OCI-LY7 (cell line): ENCODE measurements at regions not wholly inside any gene's neighbourhood (a gene's known extent, or its start where the extent isn't known, plus 50 kb on each side); places are given as distances from the start of the nearest gene placed in this dataset.
"Not testable (repeated sequence)": the region's sequence is repeated elsewhere in the genome, so short reads cannot be mapped to it uniquely, and the experiment has no call there.

Experiments used
- BruUV-seq: library from RNA; stranded (reverse); fragments of 400-500 nt; replicated peaks from 2 replicates; lab custom pipeline; 2021; lab: Mats Ljungman, UMichigan
- CTCF ChIA-PET: fragments of 300-600 bp; sonication (Branson Sonifier 250); formaldehyde crosslinking; loops from one replicate; lab custom pipeline; 2022; ENCODE audit warnings: antibody characterized with exemption; ENCODE audit not compliant: unreplicated experiment; lab: Charles Lee
- POLR2A ChIA-PET: fragments of 300-600 bp; sonication (Branson Sonifier 250); formaldehyde crosslinking; loops from one replicate; lab custom pipeline; 2022; ENCODE audit warnings: antibody characterized with exemption; lab: Charles Lee
- DNase-seq: peaks from one replicate; pipeline ENCODE4 v3.0.0-alpha.2; 2015; ENCODE audit warnings: low spot score
- H2AFZ ChIP-seq: fragments of 200-600 bp; sonication (generic), shearing (Covaris generic); 2 replicates; pipeline ENCODE4 v1.6.1; 2014; ENCODE audit warnings: mild to moderate bottlenecking, antibody characterized with exemption, low read length, moderate library complexity
- H3K27ac ChIP-seq: fragments of 200-600 bp; sonication (generic); 2 replicates; pipeline ENCODE4 v1.5.1; 2014; ENCODE audit warnings: mixed run types, low read depth, mild to moderate bottlenecking, moderate library complexity, low read length, inconsistent platforms; ENCODE audit not compliant: poor library complexity, severe bottlenecking
- H3K36me3 ChIP-seq: fragments of 200-600 bp; sonication (generic); 2 replicates; pipeline ENCODE4 v1.6.1; 2014; ENCODE audit warnings: mild to moderate bottlenecking, antibody characterized with exemption, low read length, moderate library complexity, mixed read lengths; ENCODE audit not compliant: insufficient read depth
- H3K4me1 ChIP-seq: fragments of 200-600 bp; sonication (generic); 2 replicates; pipeline ENCODE4 v1.5.1; 2014; ENCODE audit warnings: mild to moderate bottlenecking, low read length; ENCODE audit not compliant: insufficient read depth, poor library complexity, severe bottlenecking
- H3K4me2 ChIP-seq: fragments of 200-600 bp; sonication (generic); 2 replicates; pipeline ENCODE4 v1.6.1; 2014; ENCODE audit warnings: mild to moderate bottlenecking, low read length
- H3K4me3 ChIP-seq: fragments of 200-600 bp; sonication (generic); 2 replicates; pipeline ENCODE4 v1.5.1; 2014; ENCODE audit warnings: mild to moderate bottlenecking, low read depth, low read length; ENCODE audit not compliant: poor library complexity, severe bottlenecking
- H3K79me2 ChIP-seq: fragments of 200-600 bp; sonication (generic); 2 replicates; pipeline ENCODE4 v1.6.1; 2016; ENCODE audit warnings: low read depth, mild to moderate bottlenecking, low read length, moderate library complexity, mixed read lengths; ENCODE audit not compliant: insufficient read depth
- H3K9me2 ChIP-seq: fragments of 200-600 bp; sonication (generic); 2 replicates; pipeline ENCODE4 v1.6.1; 2016; ENCODE audit warnings: mild to moderate bottlenecking, low read length, mixed read lengths; ENCODE audit not compliant: insufficient read depth
- H3K9me3 ChIP-seq: fragments of 200-600 bp; sonication (generic); 2 replicates; pipeline ENCODE4 v1.6.1; 2014; ENCODE audit warnings: mild to moderate bottlenecking, mixed run types, low read length, mixed read lengths
- H4K20me1 ChIP-seq: fragments of 200-600 bp; sonication (generic); 2 replicates; pipeline ENCODE4 v1.6.1; 2014; ENCODE audit warnings: mild to moderate bottlenecking, antibody characterized with exemption, low read length, moderate library complexity, mixed read lengths; ENCODE audit not compliant: insufficient read depth
- EZH2phosphoT487 ChIP-seq: fragments of 200-600 bp; sonication (generic); IDR thresholded peaks from 2 replicates; pipeline ENCODE4 v1.6.1; 2018; ENCODE audit warnings: low read depth, borderline replicate concordance, mild to moderate bottlenecking, mixed run types, antibody characterized with exemption, low read length, moderate library complexity, mixed read lengths
- intact Hi-C: fragments of 100-400 bp; cut with micrococcal nuclease; formaldehyde crosslinking; loops from one replicate; pipeline ENCODE4 v1.10.0; 2022; ENCODE audit not compliant: unreplicated experiment
- TF ChIP-seq, protein P1 (sequence below): fragments of 200-600 bp; sonication (generic); conservative IDR thresholded peaks from 2 replicates; pipeline ENCODE4 v1.5.1; 2014; ENCODE audit warnings: mild to moderate bottlenecking, antibody characterized with exemption, low read length, moderate library complexity, mixed read lengths

DNA sequence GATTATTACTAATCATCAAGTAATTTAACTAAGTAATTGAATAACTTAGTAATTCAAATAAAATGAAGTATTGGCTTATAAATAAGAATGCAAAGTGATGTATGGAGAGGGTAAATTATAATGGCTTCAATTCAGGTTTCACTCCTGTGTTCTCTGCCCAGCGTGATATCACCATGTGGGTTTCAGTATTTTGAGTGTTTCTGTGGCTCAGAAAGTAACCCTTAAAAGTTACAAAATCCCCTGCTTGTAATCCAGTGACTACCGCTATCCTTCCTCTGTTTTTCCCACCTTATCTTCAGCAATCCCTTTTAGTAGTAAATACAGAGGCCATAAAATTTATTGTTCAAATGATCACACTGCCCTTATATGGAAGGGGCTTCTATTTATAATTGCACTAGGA is 316.4 kb upstream of the CFAP20DC start:
- intact Hi-C loops = no loop called here

DNA sequence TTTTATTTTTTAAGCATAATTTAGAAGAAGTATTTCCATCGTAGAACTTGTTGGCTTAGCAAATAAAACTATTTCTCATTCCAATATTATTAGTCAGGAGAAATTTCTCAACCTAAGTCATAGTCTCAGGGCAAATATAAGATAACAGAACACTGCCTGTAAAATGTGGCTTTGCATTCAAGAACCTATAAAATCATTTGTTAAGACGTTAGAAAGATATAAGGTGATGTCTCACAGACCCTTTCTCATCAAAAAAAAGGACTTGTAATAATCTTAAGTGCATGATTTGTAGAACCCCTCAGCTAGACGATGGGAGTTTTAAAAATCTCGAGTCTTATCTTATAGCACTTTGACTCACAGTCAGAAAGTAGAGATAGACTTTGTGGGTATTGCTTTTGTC is 314.7 kb upstream of the CFAP20DC start:
- ChIA-PET POLR2A (interaction anchor here (0.6 kb wide), 1 partner anchor 91 kb away, joined by 6 read pairs; no protein-coding TSS in a partner anchor), CTCF (no interaction called here)
- Histone ChIP-seq H3K9me2 (no peaks in the 10 kb centered on the region), H3K4me3 (no peak overlapping the region), H3K4me1 (no peaks in the 10 kb centered on the region), H3K36me3 (no peaks in the 10 kb centered on the region), H4K20me1 (no peaks in the 10 kb centered on the region), H2AFZ (no peak overlapping the region), H3K9me3 (no peaks in the 10 kb centered on the region), H3K79me2 (no peaks in the 10 kb centered on the region), H3K4me2 (no peak overlapping the region), H3K27ac (no peak overlapping the region)
- intact Hi-C loops = no loop called here
- TF ChIP-seq, protein P1, sequence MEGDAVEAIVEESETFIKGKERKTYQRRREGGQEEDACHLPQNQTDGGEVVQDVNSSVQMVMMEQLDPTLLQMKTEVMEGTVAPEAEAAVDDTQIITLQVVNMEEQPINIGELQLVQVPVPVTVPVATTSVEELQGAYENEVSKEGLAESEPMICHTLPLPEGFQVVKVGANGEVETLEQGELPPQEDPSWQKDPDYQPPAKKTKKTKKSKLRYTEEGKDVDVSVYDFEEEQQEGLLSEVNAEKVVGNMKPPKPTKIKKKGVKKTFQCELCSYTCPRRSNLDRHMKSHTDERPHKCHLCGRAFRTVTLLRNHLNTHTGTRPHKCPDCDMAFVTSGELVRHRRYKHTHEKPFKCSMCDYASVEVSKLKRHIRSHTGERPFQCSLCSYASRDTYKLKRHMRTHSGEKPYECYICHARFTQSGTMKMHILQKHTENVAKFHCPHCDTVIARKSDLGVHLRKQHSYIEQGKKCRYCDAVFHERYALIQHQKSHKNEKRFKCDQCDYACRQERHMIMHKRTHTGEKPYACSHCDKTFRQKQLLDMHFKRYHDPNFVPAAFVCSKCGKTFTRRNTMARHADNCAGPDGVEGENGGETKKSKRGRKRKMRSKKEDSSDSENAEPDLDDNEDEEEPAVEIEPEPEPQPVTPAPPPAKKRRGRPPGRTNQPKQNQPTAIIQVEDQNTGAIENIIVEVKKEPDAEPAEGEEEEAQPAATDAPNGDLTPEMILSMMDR = no peak
- TF ChIP-seq EZH2phosphoT487 = no peak
- no TSS peak for BruUV-seq
- DNase-seq = no peak

More for the DNA sequence above, 316.4 kb upstream of the CFAP20DC start:
- Histone ChIP-seq H3K79me2 (no peaks in the 10 kb centered on the region), H3K9me3 (no peaks in the 10 kb centered on the region), H3K4me1 (no peaks in the 10 kb centered on the region), H3K4me3 (no peak overlapping the region), H4K20me1 (no peaks in the 10 kb centered on the region), H3K27ac (no peak overlapping the region), H3K9me2 (no peaks in the 10 kb centered on the region), H3K36me3 (no peaks in the 10 kb centered on the region), H2AFZ (no peak overlapping the region), H3K4me2 (no peak overlapping the region)
- ChIA-PET POLR2A (interaction anchor here (0.7 kb wide), 1 partner anchor 34 kb away, joined by 3 read pairs; no protein-coding TSS in a partner anchor), CTCF (no interaction called here)
- no TSS peak for BruUV-seq
- TF ChIP-seq, protein P1 = no peak
- no peak for TF ChIP-seq EZH2phosphoT487
- DNase-seq = no peak

DNA sequence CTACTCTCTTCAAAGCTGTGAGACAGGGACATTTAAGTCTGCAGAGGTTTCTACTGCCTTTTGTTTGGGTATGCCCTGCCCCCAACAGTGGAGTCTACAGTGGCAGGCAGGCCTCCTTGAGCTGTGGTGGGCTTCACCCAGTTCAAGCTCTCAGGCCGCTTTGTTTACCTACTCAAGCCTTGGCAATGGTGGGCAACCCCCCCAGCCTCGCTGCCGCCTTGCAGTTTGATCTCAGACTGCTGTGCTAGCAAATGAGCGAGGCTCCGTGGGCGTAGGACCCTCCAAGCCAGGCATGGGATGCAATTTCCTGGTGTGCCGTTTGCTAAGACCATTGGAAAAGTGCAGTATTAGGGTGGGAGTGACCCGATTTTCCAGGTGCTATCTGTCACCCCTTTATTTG is 310.5 kb upstream of the CFAP20DC start:
- H3K4me3 ChIP-seq, CTCF ChIA-PET, H2AFZ ChIP-seq, BruUV-seq, intact Hi-C loops, H3K9me2 ChIP-seq, H3K4me2 ChIP-seq, H3K4me1 ChIP-seq, H3K36me3 ChIP-seq, DNase-seq, H3K27ac ChIP-seq, H3K79me2 ChIP-seq, H4K20me1 ChIP-seq, H3K9me3 ChIP-seq, POLR2A ChIA-PET: not testable (repeated sequence)
